HG02840 (cell line): ENCODE measurements at regions not wholly inside any gene's neighbourhood (a gene's known extent, or its start where the extent isn't known, plus 50 kb on each side); places are given as distances from the start of the nearest gene placed in this dataset.

Experiments
- ATAC-seq: cut with Tn5 transposase; IDR thresholded peaks from one replicate; pipeline ENCODE4 v1.9.1; 2021; ENCODE audit warnings: mild to moderate bottlenecking, moderate library complexity, moderate number of reproducible peaks; ENCODE audit not compliant: unreplicated experiment, low FRiP score

- no peak for ATAC-seq
Observed at GRCh38 chr13:79803989-79804388, 323.0 kb downstream of the NDFIP2 start.

- no peak for ATAC-seq
Observed at GRCh38 chr13:79803296-79803695, 322.3 kb downstream of the NDFIP2 start.

DNA sequence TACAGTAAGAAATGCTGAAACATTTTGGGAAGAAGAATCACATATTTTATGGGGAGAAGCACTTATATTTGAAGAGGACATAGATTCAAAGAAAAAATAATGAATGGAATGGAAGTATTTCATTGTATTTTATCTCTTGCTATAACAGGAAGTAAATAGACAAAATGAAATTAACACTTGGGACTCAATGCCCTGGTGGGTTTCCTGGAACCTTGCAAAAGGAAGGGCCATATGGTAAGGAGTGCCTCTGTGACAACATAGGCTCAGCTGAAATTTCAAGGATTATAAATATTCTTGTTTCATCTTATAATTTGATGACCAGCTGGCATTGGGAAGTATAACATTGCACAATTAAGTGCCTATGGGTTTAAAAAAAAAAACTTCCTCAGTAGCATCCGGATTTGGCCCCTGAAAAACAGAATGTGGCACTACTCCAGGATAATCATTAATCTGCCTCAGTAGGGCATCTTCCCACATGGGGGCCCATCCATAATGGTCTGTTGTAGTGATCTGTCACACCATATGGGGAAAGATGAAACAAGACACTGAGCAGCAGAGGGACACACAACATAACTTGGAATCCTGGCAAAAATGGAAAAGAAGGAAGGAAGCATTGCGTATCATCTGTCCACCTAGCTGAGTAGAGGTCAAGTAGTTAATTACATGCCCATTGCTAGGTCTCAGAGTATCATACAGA lies 321.6 kb downstream of the NDFIP2 start:
- no peak for ATAC-seq

DNA sequence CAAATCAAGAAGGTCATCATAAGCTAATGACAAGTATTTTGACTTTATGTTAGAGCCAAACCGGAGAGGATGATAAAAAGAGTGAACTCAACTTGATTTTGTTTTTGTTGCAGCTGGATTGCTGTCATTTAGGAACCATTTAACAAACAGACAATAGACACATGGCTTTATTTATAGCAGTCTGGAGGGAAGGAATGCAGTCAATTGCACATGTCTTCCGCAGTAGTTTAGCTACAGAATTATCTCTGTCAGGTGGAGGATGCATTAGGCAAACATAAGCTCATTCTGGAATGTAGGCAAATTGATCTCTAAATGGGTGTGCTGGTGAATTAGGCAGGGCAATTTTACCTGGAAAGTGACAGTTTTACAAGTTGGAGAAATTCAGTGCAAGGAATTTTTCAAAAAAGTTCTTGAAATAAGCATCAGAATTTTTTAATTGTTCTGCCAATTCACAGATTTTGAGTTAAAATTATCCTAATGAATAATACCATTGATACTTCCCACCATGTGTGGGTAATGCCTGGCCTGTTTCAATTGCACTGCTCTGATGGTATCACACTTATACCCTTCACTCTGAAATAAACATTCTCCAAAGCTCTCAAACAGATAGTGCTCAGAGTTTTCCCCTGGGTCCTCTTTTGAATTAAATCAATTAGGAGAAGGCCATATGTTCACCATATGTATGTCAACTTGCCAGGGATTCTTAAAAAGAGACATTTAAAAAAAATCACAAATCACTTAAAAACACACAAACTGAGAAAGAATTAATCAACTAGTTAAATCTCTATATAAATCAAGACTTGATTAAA lies 318.3 kb downstream of the NDFIP2 start:
- ATAC-seq, result no peak

GRCh38 chr13:79796136-79796535 lies 315.2 kb downstream of the NDFIP2 start:
- no peak for ATAC-seq

- no peak for ATAC-seq
Observed at GRCh38 chr13:79794931-79795330, 314.0 kb downstream of the NDFIP2 start.

GRCh38 chr13:79792716-79793115 lies 311.8 kb downstream of the NDFIP2 start:
- ATAC-seq, result no peak

DNA sequence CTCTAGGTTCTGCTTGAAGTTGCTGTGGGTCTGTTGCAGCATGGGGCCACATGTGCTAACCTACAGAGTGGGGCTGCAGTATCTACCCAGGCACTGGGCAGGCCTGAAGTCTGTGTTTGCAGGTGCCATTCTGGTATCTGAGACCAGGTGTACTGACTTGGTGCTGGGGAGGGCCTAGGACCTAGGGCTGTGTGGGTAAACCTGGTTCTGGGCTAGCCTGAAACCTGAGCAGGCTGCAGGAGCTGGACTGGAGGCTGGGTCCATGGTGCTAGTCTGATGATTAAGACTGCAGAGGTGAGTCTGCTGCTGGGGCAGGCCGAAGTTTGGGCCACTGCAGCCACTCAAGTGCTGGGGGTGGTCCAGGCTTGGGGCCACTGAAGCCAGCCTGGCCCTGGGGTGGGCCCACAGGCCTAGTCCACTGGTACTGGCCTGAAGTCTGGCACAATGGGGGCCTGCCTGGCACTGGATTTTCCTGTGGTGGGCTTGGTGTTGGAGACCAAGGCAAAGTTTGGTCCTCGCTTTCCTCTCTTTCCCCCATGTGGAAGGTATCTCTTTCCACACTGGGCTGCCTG lies 310.6 kb downstream of the NDFIP2 start:
- no peak for ATAC-seq

- ATAC-seq, result no peak
Observed at GRCh38 chr13:79786176-79786575, 305.2 kb downstream of the NDFIP2 start.

DNA sequence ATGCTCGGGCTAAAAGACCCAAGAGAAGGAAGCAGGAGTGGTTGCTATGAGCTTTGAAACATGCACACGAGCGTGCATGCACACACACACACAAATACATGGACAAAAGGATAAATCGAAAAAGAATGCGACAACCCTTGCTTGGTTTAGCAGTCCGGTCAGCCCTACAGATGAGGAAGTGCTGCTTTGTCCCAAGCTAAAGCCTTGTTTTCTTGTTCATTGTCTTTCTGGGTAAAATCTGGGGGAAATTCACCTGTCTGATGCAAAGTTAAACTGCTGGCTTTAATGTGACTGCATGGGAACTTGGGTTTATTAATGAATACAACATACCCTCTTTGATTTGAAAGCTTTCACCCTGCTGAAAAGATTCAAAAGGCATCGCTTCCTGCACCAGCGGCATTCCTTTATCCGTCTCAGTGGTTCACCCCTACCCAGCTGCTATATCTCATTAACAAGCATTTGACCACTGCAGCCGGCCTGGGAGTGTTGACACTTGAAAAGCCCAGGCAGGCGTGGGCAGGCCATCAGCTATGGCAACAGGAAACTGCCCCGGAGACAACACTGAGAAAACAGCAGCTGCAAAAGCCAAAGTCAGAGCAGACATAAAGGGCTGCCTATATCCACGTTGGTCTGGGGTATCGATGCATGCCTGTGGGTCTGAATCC lies 301.7 kb downstream of the NDFIP2 start:
- no peak for ATAC-seq

DNA sequence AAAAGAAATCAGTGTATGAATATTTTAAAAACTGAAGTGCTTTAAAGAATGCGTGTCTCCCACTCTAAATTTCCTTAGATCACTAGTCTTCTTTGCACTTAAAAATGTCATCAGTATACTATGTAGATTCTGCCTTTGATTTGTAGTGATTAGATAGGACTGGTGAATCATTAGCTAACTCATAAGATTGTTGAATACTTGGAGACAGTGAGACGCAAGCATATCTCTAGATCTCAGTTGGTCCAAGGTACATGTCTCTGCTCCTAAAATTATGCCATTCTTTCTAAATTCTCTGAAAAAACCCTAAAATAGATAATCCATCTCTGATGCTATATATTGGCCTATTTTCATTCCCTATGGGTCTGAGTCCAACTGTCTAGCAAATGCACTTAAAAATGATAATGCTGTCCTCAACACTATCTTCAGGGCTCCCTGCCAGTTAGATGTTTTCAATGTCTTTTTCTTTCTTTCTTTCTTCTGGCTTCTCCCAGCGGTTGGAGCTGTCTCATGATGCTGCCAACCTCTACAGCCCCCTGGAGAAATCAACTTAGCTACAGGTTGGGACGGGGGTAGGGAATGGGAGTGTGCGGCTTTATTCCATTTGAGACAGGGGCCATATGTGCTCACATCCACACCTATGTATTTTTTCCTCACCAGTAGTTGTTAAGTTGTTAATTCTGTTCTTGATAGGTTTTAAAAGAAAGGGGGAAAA lies 301.0 kb downstream of the NDFIP2 start:
- no peak for ATAC-seq

- ATAC-seq, result no peak
Observed at GRCh38 chr13:79780240-79780639, 299.3 kb downstream of the NDFIP2 start.

DNA sequence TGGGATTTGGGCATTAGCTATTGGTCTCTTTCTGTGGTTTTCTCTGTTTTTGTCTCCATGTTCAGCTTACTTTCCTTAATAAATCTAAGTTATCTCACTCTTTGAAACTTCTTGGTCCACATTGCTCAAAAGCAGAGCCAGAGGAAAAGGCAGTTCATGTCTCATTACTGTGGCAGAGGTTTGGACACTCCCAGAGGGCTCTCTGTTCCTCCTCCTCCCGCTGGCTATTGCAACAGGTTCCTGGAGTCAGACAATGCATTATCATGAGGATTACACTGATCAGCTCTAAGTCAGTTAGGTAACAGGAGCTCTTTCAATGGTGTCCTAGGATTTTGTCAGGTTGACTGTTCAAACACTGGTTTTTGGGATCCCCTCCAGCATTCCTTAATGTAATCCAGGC lies 298.8 kb downstream of the NDFIP2 start:
- ATAC-seq, result no peak

DNA sequence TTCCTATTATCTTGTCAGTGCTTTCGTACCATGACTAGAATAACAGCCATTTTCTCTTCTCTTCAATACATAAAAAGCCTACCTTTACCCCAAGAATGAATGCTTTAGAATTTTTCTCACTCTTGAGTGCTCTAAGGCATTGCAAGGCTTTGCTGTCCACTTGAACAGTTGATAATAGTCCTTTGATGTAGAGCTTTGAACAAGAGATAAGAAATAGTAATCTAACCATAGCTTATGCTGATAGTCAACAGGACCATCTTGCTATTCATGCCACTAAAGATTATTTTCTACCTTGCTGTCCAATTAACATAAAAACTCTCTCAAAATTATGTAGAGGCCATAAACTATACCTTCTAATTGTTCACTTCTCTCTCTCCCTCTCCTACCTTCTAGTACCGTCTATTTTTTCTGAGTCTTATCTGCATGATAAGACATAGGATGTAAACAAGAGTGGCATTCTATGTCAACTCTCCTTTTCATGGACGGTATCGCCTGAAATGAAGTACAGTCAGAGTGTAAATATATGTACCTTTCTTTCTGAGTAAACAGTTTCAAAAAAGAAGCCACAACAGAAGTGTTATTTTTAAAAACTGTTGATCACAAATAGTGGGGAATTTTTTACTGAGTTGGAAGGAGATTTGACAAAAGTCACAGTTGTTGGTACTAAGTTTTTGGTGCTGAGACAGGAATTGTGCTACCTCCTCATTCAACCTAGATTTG lies 297.9 kb downstream of the NDFIP2 start:
- no peak for ATAC-seq

GRCh38 chr13:79777504-79777903 lies 296.5 kb downstream of the NDFIP2 start:
- no peak for ATAC-seq

- ATAC-seq, result no peak
Observed at GRCh38 chr13:79776531-79777295, 295.8 kb downstream of the NDFIP2 start.

- ATAC-seq, result no peak
Observed at GRCh38 chr13:79775830-79776229, 294.9 kb downstream of the NDFIP2 start.

DNA sequence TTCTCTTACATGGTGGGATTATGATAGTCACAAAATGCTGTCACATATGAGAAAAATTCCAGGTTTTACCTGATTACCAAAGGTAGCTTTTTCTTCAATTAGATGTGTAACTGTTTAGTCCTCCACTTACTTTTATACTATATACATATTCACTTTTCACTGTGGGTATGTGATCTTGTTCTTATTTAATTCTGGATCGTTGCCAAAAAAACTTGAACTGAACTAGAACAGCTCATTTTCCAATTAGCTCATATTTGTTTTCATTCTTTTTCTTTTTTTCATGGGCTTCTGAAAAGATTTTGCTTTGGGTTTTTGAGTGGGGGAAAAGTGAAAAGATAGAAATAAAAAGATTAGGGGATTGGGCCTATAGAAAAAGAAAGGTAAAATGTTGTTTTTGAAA lies 291.9 kb downstream of the NDFIP2 start:
- ATAC-seq, result no peak

GRCh38 chr13:79771493-79771892 lies 290.5 kb downstream of the NDFIP2 start:
- no peak for ATAC-seq
